Omental fat pad (tissue), 3 donors: ENCODE measurements at regions not wholly inside any gene's neighbourhood (a gene's known extent, or its start where the extent isn't known, plus 50 kb on each side); places are given as distances from the start of the nearest gene placed in this dataset.

ENCODE experiments used
- ATAC-seq: fragments of 150-250 bp; one replicate; pipeline ENCODE4 v1.9.1; 2016; ENCODE audit warnings: mild to moderate bottlenecking, moderate library complexity; ENCODE audit not compliant: low FRiP score
- DNase-seq: peaks from one replicate; pipeline ENCODE4 v3.0.0-alpha.2; 2019; ENCODE audit warnings: low spot score
- TF ChIP-seq, protein P1 (sequence below), 3 donors: fragments of 450-650 bp; IDR thresholded peaks; one replicate each; pipeline ENCODE4 v1.5.1; 2016 to 2017; ENCODE audit warnings: antibody characterized with exemption in 3 of 3, mild to moderate bottlenecking in 3 of 3, moderate library complexity in 2 of 3

DNA sequence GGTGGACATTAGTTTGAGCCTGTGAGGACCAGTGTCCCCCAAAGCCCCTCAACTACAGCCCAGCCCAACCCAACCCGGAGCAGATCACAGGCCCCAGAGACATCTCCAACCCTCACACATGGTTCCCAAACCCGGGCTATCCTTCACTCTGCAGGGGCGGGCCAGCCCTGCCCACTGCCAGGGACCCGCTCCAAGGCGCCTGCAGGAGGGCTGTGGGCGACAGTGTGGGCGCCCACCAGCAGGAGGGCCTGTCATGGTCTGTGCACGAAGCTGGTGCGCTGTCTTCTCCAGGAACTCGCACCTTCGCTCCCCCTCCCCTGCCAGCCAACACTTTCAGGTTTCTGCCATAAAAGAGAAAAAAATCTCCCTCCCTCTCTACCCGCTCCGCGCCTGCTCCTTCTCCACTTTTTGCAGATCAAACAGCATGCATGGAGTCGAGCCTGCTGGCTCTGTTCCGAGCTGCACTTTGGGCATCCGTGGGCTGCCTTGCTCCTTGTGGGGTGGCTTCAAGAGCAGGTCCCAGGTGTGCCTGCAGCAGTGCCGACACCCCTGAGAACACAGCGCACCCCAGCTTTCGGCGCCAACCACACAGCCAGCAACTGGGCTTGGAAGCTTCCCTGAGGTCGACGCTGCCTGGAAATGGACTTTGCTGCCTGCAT lies 133.7 kb upstream of the PPP1R26 start:
- DNase-seq (no peak), ATAC-seq (no peak)
- TF ChIP-seq, protein P1, sequence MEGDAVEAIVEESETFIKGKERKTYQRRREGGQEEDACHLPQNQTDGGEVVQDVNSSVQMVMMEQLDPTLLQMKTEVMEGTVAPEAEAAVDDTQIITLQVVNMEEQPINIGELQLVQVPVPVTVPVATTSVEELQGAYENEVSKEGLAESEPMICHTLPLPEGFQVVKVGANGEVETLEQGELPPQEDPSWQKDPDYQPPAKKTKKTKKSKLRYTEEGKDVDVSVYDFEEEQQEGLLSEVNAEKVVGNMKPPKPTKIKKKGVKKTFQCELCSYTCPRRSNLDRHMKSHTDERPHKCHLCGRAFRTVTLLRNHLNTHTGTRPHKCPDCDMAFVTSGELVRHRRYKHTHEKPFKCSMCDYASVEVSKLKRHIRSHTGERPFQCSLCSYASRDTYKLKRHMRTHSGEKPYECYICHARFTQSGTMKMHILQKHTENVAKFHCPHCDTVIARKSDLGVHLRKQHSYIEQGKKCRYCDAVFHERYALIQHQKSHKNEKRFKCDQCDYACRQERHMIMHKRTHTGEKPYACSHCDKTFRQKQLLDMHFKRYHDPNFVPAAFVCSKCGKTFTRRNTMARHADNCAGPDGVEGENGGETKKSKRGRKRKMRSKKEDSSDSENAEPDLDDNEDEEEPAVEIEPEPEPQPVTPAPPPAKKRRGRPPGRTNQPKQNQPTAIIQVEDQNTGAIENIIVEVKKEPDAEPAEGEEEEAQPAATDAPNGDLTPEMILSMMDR (IDR thresholded peaks at IDR 0.05) = no peak

DNA sequence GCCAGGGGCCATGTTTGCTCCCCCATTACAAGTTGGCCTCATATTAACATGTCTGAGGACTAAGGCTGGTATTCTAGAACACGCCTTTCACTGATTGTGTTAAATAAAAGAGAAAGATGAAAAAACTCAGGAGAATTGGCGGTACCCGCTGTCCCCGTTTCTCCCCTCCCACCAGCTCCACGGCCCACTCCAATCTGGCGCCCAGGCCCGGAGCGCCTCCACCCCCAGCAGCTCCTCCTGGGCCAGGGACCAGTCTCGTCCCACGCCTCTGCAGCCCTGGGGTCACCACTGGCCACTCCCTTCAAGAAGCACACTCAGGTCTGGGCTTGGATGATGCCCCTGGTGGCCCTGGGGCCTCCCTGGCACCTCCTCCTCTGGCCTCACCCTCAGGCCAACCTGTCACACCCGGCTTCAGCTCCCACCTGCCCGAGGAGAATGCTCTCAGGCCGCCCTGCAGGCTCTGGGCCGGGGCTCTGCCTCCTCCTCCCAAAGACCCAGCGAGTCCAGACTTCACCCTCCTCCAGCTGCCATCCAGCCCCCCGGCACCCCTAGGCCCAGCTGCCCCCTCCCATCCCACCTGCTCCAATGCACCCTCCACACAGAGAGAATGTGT lies 133.0 kb upstream of the PPP1R26 start:
- TF ChIP-seq, protein P1 (IDR thresholded peaks at IDR 0.05) = no peak
- ATAC-seq = no peak
- DNase-seq = no peak

DNA sequence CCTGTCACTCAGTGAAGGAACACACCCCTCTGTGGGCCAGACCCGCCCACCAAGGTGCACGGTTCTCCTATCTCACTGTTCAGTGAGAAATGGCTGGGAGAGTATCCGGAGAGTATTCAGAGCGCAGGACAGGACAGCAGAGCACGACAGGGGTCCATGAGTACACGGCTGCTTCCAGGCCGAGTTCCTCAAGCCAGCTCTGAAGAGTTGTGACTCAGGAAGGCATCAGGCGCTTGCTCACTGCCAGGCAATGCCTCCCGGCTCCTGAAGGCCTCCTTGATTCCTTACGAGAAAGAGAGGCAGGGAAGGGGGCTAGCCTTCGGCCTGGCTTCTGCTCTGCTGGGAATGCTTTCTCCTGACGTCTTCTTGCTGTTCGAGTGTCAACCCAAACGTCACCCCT lies 132.1 kb upstream of the PPP1R26 start:
- TF ChIP-seq, protein P1 (IDR thresholded peaks at IDR 0.05) = no peak
- DNase-seq (no peak), ATAC-seq (no peak)

DNA sequence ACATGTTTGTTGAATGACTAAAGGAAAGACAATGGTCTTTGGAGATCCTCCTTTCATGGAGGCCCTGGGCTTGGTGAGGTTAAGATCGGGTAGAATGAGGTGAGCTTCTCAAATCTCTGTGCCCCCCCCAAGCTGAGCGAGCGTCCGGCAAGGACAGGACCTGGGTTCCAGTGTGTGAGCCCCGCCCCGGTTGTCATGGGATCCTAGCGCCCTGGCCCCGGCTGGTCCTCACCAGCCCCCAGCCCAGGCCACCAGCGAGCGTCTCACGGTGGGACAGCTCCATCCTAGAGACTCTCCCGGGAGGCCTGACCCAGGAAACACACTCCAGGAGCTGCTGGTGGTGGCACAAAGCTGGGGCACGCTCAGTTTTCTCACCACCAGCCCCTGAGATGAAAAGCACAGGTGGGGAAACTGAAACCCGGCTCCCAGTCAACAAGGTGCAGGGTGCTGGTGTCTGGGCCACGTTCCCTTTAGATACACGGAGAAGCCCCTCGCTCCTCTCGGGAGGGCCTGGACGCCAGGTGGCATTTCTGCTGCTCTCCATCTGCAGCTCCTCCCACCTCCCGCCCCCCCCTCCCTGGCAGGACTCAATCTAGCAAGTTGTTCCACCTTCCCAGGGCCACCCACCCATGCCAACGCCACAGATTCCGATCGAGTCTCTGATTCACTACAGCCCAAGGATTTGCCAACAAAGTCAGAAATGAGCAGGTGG lies 131.3 kb upstream of the PPP1R26 start:
- no peak for DNase-seq
- TF ChIP-seq, protein P1 (IDR thresholded peaks at IDR 0.05) = no peak
- no peak for ATAC-seq

DNA sequence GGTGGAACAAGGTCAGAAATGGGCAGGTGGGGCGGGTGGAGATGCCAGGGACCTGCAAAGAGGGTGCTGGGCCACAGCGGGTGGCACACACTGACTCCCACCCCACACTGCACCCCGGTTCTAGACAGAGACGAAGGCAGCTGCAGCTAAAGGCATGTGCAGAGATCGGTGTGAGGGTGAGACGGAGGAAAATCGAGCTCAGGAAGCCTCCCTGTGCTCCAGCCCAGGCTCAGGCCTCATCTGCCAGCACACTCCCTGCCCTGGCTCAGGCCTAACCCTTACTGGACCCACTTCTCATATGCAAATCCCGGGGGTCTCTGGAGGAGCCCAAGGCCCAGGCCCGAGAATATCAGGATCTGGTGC lies 130.8 kb upstream of the PPP1R26 start:
- TF ChIP-seq, protein P1 (IDR thresholded peaks at IDR 0.05) = no peak
- ATAC-seq (no peak), DNase-seq (no peak)

DNA sequence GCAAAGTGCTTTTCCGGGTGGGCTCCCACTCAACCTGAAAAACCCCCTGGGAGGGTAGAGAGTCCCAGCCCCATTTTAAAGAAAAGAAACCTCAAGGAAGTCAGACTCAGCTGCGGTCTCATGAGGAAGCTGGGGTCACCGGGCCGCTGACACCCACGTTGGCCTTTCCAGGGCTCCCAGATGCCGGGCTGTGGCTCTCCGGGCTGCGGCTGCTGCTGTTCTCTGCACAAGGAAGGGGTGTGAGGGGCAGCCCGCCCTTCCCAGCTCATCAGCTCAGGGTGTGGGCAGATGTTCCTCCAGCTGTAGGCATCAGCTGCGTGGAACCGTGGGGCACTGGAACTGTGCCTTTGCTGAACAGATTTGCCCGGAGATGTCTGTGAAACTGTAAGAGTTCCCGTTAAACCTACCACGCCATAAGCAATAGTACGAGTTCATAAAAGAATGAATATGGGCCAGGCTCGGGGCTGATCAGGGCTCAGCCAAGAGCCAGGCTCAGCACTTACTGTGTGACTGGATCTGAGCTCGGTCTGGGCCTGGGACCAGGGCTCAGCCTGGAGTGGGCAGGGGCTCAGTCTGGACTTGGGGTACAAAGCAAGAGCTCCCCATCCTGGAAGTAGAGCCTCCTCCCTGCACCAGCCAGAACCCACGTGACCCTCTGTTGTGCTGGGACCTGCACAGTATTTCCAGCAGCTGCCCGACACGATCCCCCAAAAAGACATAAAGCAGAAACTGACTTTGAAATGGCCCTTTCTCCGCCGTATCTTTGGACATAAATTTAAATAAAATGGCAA lies 130.2 kb upstream of the PPP1R26 start:
- DNase-seq = no peak
- no peak for ATAC-seq
- TF ChIP-seq, protein P1 (IDR thresholded peaks at IDR 0.05) = no peak
